Stomach (tissue), 4 donors: ENCODE measurements at regions not wholly inside any gene's neighbourhood (a gene's known extent, or its start where the extent isn't known, plus 50 kb on each side); places are given as distances from the start of the nearest gene placed in this dataset.

ENCODE experiments used
- CTCF ChIP-seq, 7 experiments: fragments of 450-650 bp in 4 of 7; fragments of 200-600 bp in 3 of 7; sonication (generic) in 3 of 7; IDR thresholded peaks; one replicate each; pipeline ENCODE4 v1.5.1; 2016 to 2019; ENCODE audit warnings: antibody characterized with exemption in 7 of 7, control low read depth in 2 of 7, mild to moderate bottlenecking in 1 of 7
- POLR2A ChIP-seq, 4 donors: fragments of 450-650 bp; IDR thresholded peaks; one replicate each; pipeline ENCODE4 v1.6.1; 2016; ENCODE audit warnings: antibody characterized with exemption in 4 of 4, control low read depth in 2 of 4, mild to moderate bottlenecking in 1 of 4, moderate library complexity in 1 of 4
- POLR2AphosphoS5 ChIP-seq, 3 donors: sonication (generic); formaldehyde crosslinking; IDR thresholded peaks; one replicate each; pipeline ENCODE4 v1.6.1; 2016; ENCODE audit warnings: antibody characterized with exemption in 3 of 3

DNA sequence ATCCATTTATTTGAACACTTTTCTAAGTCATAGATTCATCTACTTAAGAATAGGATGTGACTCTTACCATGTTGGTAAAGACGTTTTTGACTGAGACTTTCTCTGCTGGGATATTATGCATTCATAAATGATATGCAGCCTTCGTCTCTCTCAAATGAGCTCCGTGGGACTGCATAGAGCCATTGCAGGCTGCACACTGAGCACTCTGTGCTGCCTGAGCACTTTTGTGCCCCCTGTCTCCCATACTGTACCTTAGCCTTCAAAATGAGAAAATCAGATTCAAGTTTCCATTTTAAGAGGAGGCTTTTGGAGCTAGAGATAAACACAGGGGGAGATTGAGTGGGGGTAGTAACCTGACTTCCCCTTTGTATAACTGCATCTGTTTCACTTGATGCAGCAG is 433.6 kb downstream of the ZIC3 start:
- TF ChIP-seq POLR2A (IDR thresholded peaks at IDR 0.05) (no peak), CTCF (IDR thresholded peaks at IDR 0.05) (no peak), POLR2AphosphoS5 (IDR thresholded peaks at IDR 0.05) (no peak)
